ENCODE measurements at regions not wholly inside any gene's neighbourhood (a gene's known extent, or its start where the extent isn't known, plus 50 kb on each side); places are given as distances from the start of the nearest gene placed in this dataset.

GRCh38 chr16:59238246-59238645 lies 504.1 kb upstream of the GOT2 start:
- Mint-ChIP-seq H3K4me1 (no peaks in the 10 kb centered on the region), H3K36me3 (no peaks in the 10 kb centered on the region), H3K27ac (no peak overlapping the region), H3K27me3 (peaks cover 0 to 5% (median 0%) of the 10 kb centered on the region in 5 donors), H3K4me3 (no peak overlapping the region), H3K9me3 (peaks cover 0 to 3% (median 0%) of the 10 kb centered on the region in 9 donors)
- ATAC-seq (no peak), DNase-seq (no peak)
- POLR2A ChIA-PET = no interaction called here

DNA sequence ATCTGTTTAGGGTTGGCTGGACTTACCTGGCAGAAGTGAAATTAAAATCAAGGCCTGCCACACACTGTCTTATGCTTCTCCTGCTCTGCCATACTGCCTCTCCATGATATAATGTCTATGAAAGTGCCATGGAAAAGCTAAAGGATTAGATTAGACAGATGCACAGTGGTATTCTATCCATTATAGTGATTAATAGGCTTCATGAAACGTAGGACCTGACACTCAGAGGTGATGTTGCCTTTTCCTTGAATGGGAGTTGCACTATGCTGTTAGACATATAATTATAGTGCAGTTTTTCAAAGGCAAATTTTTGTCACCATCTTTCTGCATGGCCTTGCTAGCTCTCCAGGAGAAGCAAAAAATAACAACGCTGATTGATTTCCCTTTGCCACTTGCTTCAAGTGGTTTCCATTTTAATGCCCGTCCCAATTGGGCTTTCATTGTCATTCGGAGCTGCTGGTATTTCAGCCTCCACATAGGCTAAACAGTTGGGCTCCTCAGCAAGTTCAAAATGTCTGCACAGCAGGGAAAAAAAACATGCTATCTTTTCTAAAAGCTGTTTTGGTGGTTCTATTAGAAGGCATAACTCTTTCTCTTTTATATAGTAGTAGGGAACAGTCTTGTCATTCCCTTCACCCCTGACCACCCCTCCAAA lies 502.8 kb upstream of the GOT2 start:
- Mint-ChIP-seq H3K4me1 (peaks cover 0 to 3% (median 0%) of the 10 kb centered on the region in 4 donors), H3K27ac (no peak overlapping the region), H3K4me3 (no peak overlapping the region), H3K9me3 (peaks cover 0 to 3% (median 0%) of the 10 kb centered on the region in 9 donors), H3K36me3 (peaks cover 0 to 2% (median 1%) of the 10 kb centered on the region in 3 donors), H3K27me3 (peaks cover 0 to 5% (median 0%) of the 10 kb centered on the region in 5 donors)
- no peak for ATAC-seq
- POLR2A ChIA-PET = no interaction called here
- DNase-seq = no peak

- Mint-ChIP-seq H3K9me3 (peaks cover 0 to 6% (median 0%) of the 10 kb centered on the region in 9 donors), H3K4me3 (no peak overlapping the region), H3K36me3 (no peaks in the 10 kb centered on the region), H3K27ac (no peak overlapping the region), H3K27me3 (no peaks in the 10 kb centered on the region), H3K4me1 (no peaks in the 10 kb centered on the region)
- POLR2A ChIA-PET = no interaction called here
- ATAC-seq = no peak
- DNase-seq = no peak
Observed at GRCh38 chr16:59224401-59224800, 490.3 kb upstream of the GOT2 start.

DNA sequence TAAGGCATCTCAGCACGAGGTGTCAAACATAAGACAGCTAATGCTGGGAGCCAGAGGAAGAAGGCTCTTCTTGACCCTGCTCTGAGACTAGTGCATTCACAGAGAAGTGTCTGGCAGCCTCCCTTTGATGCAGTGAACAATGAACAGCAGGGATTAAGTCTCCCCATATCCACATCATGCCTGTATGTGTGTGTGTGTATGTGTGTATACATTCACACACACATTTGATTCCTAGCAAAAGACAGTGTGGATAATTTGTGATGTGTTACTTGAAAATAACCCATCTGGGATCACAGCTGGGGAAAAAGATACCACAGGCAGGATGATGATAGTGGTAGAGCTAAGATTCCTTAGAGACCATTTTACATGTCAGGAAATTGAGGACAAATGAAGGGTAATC lies 485.9 kb upstream of the GOT2 start:
- Mint-ChIP-seq H3K9me3 (peaks cover 0 to 12% (median 0%) of the 10 kb centered on the region in 9 donors), H3K27ac (no peak overlapping the region), H3K4me1 (no peaks in the 10 kb centered on the region), H3K4me3 (no peak overlapping the region), H3K36me3 (no peaks in the 10 kb centered on the region), H3K27me3 (peaks cover 0 to 2% (median 0%) of the 10 kb centered on the region in 5 donors)
- ATAC-seq = no peak
- POLR2A ChIA-PET = no interaction called here
- no peak for DNase-seq

DNA sequence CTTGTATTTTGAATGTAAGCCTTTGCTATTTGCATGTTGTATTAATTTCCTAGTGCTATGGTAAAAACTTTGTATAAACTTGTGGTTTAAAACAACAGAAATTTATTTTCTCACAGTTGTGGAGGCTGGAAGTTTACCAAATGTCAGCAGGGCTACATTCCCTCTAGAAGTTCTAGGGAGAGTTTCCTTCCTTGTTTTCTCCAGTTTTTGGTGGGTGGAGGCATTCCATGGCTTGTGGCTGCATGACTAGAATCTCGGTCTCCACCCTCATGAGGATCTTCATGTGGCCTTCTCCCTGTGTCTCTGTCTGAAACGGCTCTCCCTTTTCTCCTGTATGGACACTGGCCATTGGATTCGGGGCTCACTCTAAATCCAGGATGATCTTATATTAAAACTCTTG lies 482.2 kb upstream of the GOT2 start:
- Mint-ChIP-seq H3K27ac (peak overlapping the region in 1 of 10 donors; percentile 60), H3K4me3 (no peak overlapping the region), H3K4me1 (no peaks in the 10 kb centered on the region), H3K27me3 (peaks cover 0 to 2% (median 0%) of the 10 kb centered on the region in 5 donors), H3K36me3 (no peaks in the 10 kb centered on the region), H3K9me3 (peaks cover 0 to 12% (median 0%) of the 10 kb centered on the region in 9 donors)
- POLR2A ChIA-PET = no interaction called here
- ATAC-seq = no peak
- DNase-seq = no peak

- Mint-ChIP-seq H3K27ac (no peak overlapping the region), H3K4me1 (no peaks in the 10 kb centered on the region), H3K9me3 (peaks cover 0 to 12% (median 0%) of the 10 kb centered on the region in 9 donors), H3K4me3 (no peak overlapping the region), H3K27me3 (peaks cover 0 to 2% (median 0%) of the 10 kb centered on the region in 5 donors), H3K36me3 (no peaks in the 10 kb centered on the region)
- POLR2A ChIA-PET = no interaction called here
- DNase-seq = no peak
- ATAC-seq = no peak
Observed at GRCh38 chr16:59214455-59214854, 480.3 kb upstream of the GOT2 start.

DNA sequence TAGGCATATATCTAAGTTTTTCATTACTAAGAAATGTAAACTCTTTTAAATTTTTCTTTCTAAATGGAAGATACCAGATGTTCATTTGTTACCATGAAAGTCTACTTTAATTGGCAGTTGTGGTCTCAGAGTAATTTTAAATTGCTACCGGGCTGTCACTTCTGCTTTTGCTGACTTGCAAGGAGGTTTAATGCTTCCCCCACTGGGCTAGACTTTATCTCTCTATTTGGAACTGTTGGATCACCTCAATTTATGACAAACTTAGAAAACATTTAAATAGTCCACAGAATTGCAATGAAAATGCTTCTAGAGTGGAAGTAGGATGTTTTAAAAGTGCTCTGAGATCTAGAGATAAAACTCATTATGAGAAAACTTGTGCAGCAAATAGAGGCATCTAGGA lies 479.8 kb upstream of the GOT2 start:
- Mint-ChIP-seq H3K27me3 (peaks cover 0 to 2% (median 0%) of the 10 kb centered on the region in 5 donors), H3K27ac (no peak overlapping the region), H3K36me3 (no peaks in the 10 kb centered on the region), H3K9me3 (peaks cover 0 to 12% (median 0%) of the 10 kb centered on the region in 9 donors), H3K4me1 (no peaks in the 10 kb centered on the region), H3K4me3 (no peak overlapping the region)
- POLR2A ChIA-PET = no interaction called here
- ATAC-seq (no peak), DNase-seq (no peak)

- no peaks in the 10 kb centered on the region for H3K36me3 Mint-ChIP-seq
- DNase-seq (no peak), ATAC-seq (no peak)
- POLR2A ChIA-PET = no interaction called here
- no peak overlapping the region for H3K4me3 Mint-ChIP-seq
- H3K4me1 Mint-ChIP-seq = no peaks in the 10 kb centered on the region
- peaks cover 0 to 8% (median 0%) of the 10 kb centered on the region in 9 donors for H3K9me3 Mint-ChIP-seq
- H3K27ac Mint-ChIP-seq = no peak overlapping the region
- peaks cover 0 to 2% (median 0%) of the 10 kb centered on the region in 5 donors for H3K27me3 Mint-ChIP-seq
Observed at GRCh38 chr16:59212492-59213024, 478.4 kb upstream of the GOT2 start.

GRCh38 chr16:59210955-59211541 lies 476.9 kb upstream of the GOT2 start:
- Mint-ChIP-seq H3K27ac (no peak overlapping the region), H3K4me3 (no peak overlapping the region), H3K36me3 (no peaks in the 10 kb centered on the region), H3K4me1 (no peaks in the 10 kb centered on the region), H3K27me3 (no peaks in the 10 kb centered on the region), H3K9me3 (peaks cover 0 to 9% (median 0%) of the 10 kb centered on the region in 9 donors)
- ATAC-seq = no peak
- POLR2A ChIA-PET = no interaction called here
- DNase-seq = no peak

DNA sequence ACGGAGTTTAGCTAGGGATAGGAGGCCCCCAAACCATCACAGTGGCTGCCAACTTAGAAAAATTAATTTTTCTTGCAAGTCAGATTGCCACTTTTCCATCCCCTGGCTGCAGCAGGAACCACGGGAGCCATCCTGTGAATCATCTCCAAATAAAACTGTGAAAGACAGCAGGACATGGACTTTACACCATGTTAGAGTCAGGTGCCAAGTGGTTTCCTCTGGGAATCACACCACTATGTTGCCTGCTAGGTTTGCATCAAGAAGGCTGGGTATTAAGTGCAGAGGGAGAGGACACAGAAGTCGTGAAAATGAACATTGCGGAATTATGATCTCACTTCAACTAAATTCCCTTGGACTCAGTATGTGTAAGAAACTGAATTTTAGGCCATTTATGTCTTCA lies 471.3 kb upstream of the GOT2 start:
- DNase-seq = no peak
- ATAC-seq = no peak
- Mint-ChIP-seq H3K4me3 (no peak overlapping the region), H3K9me3 (peaks cover 0 to 7% (median 0%) of the 10 kb centered on the region in 9 donors), H3K27me3 (peaks cover 0 to 3% (median 0%) of the 10 kb centered on the region in 5 donors), H3K36me3 (no peaks in the 10 kb centered on the region), H3K4me1 (no peaks in the 10 kb centered on the region), H3K27ac (no peak overlapping the region)
- POLR2A ChIA-PET = no interaction called here

DNA sequence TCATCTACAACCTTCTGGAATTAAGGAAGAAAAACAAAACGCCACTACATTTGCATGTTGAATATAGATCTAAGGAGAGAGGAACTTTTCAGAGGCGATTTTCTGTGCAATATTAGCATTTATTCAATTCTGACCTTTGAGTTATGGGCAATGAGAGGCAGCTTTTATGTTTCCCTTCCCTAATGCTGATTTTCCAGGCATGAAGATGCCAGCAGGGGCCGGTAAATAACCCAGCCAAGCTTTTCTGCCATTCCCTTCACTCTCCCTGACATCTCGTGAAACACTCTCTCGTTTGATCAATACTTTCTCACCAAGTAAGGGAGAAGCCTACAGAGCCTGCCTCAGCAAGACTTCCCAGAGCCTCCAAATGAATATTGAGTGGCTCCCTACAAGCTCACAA lies 470.5 kb upstream of the GOT2 start:
- Mint-ChIP-seq H3K4me3 (no peak overlapping the region), H3K36me3 (no peaks in the 10 kb centered on the region), H3K27ac (no peak overlapping the region), H3K4me1 (no peaks in the 10 kb centered on the region), H3K27me3 (peaks cover 0 to 6% (median 0%) of the 10 kb centered on the region in 5 donors), H3K9me3 (peaks cover 0 to 9% (median 0%) of the 10 kb centered on the region in 9 donors)
- no peak for ATAC-seq
- DNase-seq = no peak
- POLR2A ChIA-PET = no interaction called here

DNA sequence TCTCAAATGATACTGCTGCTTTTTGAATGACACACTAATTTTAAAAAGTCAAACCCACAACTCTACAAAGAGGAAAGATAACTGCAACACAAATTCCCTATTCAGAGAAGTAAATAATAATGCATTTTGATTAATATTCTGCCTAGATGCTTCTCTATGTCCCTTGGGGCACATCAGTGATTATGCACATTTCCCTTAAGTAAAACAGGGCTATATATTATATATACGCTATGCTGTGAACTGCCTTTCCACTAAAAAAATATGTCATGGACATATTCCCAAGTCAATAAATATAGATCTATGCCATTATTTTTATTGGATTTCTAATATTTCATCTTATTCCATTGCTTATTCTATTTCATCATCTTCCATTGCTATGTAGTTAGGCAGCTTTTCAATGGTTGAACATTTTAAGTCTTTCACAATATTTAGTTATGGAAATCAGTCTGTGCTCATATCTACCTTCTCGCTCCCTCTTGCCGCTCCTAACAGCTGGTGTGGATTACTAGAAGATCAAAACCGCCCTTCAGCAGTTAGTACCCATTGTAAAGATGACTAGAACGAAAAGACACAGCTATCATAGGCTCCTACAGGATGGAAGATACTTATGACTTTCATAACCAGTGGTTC lies 468.2 kb upstream of the GOT2 start:
- DNase-seq = no peak
- ATAC-seq = no peak
- POLR2A ChIA-PET = no interaction called here
- peaks cover 0 to 6% (median 0%) of the 10 kb centered on the region in 9 donors for H3K9me3 Mint-ChIP-seq
- no peaks in the 10 kb centered on the region for H3K4me1 Mint-ChIP-seq
- H3K27me3 Mint-ChIP-seq = peaks cover 0 to 6% (median 0%) of the 10 kb centered on the region in 5 donors
- H3K36me3 Mint-ChIP-seq = no peaks in the 10 kb centered on the region
- no peak overlapping the region for H3K27ac Mint-ChIP-seq
- H3K4me3 Mint-ChIP-seq = no peak overlapping the region

GRCh38 chr16:59201821-59202220 lies 467.7 kb upstream of the GOT2 start:
- H3K27me3 Mint-ChIP-seq = peaks cover 0 to 6% (median under 1%) of the 10 kb centered on the region in 5 donors
- no peak overlapping the region for H3K27ac Mint-ChIP-seq
- H3K36me3 Mint-ChIP-seq = no peaks in the 10 kb centered on the region
- H3K4me1 Mint-ChIP-seq = no peaks in the 10 kb centered on the region
- peaks cover 0 to 3% (median 0%) of the 10 kb centered on the region in 9 donors for H3K9me3 Mint-ChIP-seq
- ATAC-seq (no peak), DNase-seq (no peak)
- H3K4me3 Mint-ChIP-seq = no peak overlapping the region
- POLR2A ChIA-PET = no interaction called here

Measured in naive thymus-derived CD8-positive, alpha-beta T cell (primary cell).